HG03135 (cell line): ENCODE measurements at regions not wholly inside any gene's neighbourhood (a gene's known extent, or its start where the extent isn't known, plus 50 kb on each side); places are given as distances from the start of the nearest gene placed in this dataset.
"Not testable (repeated sequence)": the region's sequence is repeated elsewhere in the genome, so short reads cannot be mapped to it uniquely, and the experiment has no call there.

Experiments
- ATAC-seq: cut with Tn5 transposase; IDR thresholded peaks from one replicate; pipeline ENCODE4 v1.9.1; 2021; ENCODE audit warnings: mild to moderate bottlenecking, moderate library complexity; ENCODE audit not compliant: unreplicated experiment

DNA sequence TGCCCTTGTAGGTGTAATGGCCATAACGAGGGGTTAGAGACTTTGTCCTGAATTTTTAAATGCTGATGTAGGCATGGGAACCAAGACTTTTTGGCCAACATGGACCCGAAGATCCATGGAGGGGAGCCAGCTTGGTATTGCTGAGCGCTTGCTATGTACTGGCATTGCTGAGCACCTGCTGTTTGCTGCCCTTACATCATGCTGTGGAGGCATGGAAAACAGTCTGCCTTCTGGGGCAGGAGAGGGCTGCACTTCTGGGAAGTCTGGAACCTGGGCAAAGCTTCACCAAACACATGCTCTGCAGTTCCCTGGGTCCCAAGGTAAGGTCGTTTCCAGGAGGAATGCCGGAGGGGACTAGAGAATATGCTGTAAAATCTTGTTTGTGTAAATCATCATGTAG, 86.3 kb upstream of the CNIH3 start:
- ATAC-seq = no peak

GRCh38 chr1:224533517-224533916, 82.6 kb upstream of the CNIH3 start:
- no peak for ATAC-seq

DNA sequence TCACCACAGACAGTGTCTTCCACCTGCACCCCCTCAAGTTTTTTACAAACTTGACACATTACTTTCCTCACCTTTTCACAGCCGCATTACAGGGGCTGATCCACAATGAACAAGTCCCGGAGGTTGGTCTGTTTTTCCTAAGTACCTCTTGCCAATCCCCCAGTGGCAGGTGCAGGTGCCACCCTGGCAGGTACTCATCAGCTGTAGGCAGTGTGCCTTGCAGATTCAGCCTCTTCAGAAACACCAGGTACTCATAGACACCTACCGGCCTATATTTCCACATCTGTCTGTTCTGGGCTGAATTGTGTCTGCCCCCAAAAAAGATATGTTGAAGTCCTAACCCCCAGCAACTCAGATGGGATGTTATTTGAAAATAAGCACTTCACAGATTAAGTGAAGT, 81.4 kb upstream of the CNIH3 start:
- no peak for ATAC-seq

GRCh38 chr1:224535641-224536040, 80.5 kb upstream of the CNIH3 start:
- no peak for ATAC-seq

GRCh38 chr1:224539971-224540370, 76.1 kb upstream of the CNIH3 start:
- ATAC-seq = no peak

DNA sequence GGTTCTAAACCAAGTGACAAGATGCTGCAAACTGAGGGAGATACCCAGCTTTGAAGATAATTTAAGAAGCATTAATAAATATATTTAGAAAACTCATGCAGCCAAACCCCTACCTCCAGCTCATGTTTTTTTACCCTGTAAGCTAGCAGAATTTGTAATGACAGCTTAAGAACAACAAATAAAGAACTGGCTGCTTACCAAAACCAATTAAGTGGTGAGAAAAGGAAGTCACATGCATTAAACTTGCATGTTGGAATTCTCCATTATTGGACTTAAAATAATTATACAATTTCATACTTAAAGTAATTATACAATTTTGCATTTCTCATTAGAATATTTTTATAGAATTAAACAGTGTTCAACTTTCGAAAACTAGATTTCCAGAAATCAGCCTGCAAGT, 75.6 kb upstream of the CNIH3 start:
- ATAC-seq = no peak

DNA sequence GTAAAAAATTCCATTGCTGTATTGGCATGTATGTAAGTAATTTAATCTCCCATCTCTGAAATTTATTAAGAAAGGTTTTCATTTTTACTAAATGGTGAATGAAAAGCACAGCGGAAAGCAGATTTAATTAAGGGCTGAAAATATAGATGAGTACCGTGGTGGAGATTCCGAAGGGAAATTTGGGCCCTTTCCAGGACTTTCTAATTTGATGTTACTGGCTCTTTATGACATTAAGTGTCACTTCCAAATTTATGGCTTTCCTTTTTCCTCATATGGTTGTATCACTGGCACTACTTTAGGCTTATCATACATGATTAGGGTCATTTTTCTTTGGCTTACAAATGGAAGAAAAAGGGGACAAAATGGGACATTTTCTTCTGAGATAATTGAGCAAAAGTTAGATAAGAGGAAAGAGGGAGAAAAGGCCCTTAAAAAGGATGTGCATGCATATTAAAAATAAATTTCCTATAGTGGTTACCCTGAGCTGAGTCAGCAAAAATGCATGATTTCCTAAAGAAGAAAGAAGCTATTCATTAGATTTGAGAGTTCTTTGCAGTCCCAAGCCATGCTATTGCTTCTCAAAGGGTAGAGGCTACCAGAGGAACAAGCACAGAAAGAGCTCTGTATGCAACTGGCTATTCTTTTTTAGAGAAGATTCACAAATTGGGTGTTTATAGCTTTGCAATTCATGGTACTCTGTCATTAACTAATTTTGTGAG, 74.9 kb upstream of the CNIH3 start:
- no peak for ATAC-seq

DNA sequence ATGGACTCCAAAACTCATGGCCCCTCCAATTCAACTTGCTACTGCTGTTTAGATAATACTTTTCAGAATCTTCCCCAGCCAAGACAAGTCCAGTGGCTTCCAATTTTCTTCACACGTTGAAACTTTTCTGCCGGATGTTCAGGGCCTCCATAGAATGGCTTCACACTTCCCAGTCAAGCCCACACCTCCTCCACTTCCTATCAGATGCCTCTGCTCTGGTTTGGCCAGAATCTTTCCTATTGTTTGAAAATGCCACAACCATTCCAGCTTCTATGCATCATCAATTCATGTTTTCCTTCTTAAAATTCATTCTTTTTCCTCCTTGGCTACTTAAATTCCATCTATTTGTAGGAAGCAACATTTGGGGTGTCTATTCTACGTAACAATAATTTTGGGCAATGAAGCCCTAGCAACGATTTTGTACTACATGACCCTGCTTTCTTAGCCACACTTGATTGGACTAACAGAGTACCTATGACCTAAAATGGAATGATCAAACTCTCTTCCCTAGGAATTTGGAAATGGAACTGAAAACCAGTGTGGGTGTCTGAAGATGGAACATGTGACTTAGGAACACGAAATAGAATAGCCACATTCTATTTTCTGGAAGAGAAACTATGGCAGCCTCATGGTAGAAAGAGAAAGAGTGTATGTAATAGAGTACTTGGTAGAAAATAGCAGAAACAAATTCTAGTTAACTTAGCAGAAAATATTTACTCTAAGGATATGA, 74.1 kb upstream of the CNIH3 start:
- no peak for ATAC-seq

- no peak for ATAC-seq
These were observed 73.2 kb upstream of the CNIH3 start for GRCh38 chr1:224542783-224543440.

DNA sequence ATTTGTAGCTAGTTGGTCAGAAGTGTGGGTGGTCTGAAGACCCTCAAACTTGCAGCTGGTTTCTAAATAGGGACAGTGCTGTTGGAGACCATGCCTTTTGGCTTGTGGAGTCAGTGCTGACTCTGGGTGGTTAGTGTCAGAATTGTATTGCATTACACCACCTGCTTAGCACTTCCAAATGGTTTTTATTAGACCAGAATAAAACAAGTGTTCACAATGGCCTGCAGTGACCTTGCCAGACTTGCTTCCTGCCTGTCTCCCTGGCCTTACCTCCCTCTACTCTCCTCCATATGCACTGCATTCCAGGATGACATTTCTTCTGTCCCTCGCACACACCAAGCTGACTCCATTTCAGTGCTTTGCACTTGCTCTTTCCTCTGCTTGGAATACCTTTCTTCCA, 72.7 kb upstream of the CNIH3 start:
- no peak for ATAC-seq

- ATAC-seq = no peak
These were observed 71.6 kb upstream of the CNIH3 start for GRCh38 chr1:224544346-224545110.

GRCh38 chr1:224545571-224545970, 70.5 kb upstream of the CNIH3 start:
- ATAC-seq = no peak

GRCh38 chr1:224548676-224549075, 67.4 kb upstream of the CNIH3 start:
- no peak for ATAC-seq

DNA sequence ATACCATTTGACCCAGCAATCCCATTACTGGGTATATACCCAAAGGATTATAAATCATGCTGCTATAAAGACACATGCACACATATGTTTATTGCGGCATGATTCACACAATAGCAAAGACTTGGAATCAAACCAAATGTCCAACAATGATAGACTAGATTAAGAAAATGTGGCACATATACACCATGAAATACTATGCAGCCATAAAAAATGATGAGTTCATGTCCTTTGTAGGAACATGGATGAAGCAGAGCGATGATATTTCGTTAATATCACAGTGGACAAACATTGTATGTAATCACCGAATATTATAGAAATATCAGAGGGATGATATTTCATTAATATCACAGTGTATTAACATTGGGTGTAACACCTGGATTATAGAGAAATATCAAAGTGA, 64.9 kb upstream of the CNIH3 start:
- ATAC-seq = not testable (repeated sequence)

DNA sequence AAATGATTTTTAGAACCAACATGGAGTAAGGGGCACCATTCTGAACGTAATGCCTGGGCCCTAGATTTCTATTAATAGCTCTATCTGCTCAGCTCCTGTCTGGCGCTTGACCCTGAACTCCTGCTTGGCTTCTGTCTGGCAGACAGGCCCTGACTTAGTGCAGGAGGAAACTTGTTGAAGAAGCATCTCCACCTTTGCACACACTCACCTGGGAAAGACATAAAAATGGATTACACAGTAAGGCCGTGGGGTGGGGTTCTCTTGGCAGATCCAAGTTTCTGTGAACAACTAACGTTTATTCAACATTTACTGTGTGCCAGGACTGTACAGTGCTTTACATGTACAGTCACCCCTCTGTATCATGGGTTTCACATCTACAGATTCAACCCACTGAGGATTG, 62.1 kb upstream of the CNIH3 start:
- ATAC-seq = no peak

DNA sequence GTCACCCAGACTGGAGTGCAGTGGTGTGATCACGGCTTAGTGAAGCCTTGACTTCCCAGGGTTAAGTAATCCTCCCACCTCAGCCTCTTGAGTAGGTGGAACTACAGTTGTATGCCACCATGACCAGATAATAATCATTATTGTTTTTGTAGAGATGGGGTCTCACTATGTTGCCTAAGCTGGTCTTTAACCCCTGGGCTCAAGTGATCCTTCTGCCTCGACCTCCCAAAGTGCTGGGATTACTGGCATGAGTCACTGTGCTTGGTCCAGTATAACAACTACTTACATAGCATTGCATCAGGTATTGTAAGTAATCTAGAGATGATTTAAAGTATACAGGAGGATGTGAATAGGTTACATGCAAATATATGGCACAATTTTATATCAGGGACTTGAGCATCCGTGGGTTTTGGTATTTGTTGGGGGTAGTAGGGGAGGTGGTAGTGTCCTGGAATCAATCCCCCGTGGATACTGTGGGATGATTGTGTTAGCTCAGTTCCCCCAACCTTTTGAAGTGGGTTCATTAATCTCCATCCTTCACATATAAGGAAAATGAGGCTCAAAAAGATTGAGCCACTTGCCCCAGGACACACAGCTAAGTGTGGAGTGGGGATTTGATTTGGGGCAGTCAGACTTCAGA, 61.4 kb upstream of the CNIH3 start:
- ATAC-seq = no peak

DNA sequence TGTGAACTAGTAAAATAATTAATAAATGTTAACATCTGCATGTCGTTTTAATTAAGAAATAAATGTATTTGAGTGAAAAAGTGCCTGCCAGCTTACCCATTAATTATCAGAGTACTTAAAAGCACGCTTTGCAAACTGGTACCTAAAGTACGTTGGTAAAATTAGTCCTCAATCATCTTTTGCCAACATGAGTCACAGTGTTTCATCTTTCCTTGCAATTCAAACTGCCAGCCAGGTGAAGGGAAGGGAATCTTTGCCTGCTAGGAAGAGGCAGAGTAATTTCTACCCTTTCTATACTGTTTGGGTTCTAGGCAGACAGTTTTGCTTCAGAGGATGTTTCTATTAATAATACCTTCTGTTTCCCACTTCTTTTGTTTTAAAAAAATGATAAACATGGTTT, 57.2 kb upstream of the CNIH3 start:
- ATAC-seq = no peak

DNA sequence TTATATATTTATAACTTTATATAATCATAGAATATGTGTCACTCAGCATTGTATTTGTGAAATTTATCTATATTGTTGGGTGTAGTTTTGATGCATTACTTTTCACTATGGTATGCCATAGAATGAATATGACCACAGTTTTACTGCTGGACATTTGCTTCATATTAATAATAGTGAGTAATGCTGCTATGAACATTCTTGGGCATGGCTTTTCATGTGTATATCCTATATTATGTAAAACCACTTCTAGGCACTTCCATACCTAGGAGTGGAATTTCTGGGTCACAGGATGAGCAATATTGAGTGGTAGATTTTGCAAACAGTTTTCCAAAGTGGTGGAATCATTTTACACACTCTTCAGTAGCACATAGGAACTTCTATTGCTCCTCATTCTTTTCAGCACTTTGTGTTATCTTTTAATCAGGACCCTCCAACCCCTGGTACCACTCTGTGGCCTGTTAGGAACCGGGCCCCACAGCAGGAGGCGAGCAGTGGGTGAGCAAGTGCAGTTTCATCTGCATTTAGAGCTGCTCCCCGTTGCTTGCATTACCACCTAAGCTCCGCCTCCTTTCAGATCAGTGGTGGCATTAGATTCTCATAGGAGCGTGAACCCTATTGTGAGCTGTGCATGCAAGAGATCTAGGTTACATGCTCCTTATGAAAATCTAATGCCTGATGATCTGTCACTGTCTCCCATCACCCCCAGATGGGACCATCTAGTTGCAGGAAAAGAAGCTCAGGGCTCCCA, 56.0 kb upstream of the CNIH3 start:
- no peak for ATAC-seq

GRCh38 chr1:224562881-224563280, 53.2 kb upstream of the CNIH3 start:
- not testable (repeated sequence) for ATAC-seq

- no peak for ATAC-seq
These were observed 52.5 kb upstream of the CNIH3 start for GRCh38 chr1:224563666-224564065.
